ENCODE measurements at regions not wholly inside any gene's neighbourhood (a gene's known extent, or its start where the extent isn't known, plus 50 kb on each side); places are given as distances from the start of the nearest gene placed in this dataset.
A peak's percentile ranks its signal among the peaks of the same experiment; 100 is the strongest.

GRCh38 chr2:3944071-3944470 is 240.7 kb downstream of the DCDC2C start:
- intact Hi-C loops (cut with DNase I, micrococcal nuclease), result no loop called here
- ATAC-seq (no peak), DNase-seq (no peak)
- TF ChIP-seq, protein P1, sequence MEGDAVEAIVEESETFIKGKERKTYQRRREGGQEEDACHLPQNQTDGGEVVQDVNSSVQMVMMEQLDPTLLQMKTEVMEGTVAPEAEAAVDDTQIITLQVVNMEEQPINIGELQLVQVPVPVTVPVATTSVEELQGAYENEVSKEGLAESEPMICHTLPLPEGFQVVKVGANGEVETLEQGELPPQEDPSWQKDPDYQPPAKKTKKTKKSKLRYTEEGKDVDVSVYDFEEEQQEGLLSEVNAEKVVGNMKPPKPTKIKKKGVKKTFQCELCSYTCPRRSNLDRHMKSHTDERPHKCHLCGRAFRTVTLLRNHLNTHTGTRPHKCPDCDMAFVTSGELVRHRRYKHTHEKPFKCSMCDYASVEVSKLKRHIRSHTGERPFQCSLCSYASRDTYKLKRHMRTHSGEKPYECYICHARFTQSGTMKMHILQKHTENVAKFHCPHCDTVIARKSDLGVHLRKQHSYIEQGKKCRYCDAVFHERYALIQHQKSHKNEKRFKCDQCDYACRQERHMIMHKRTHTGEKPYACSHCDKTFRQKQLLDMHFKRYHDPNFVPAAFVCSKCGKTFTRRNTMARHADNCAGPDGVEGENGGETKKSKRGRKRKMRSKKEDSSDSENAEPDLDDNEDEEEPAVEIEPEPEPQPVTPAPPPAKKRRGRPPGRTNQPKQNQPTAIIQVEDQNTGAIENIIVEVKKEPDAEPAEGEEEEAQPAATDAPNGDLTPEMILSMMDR (IDR thresholded peaks at IDR 0.05), result no peak
- Histone ChIP-seq H3K4me3 (no peak overlapping the region), H3K9me3 (peaks cover 49% of the 10 kb centered on the region), H3K36me3 (ENCODE audit: low read depth) (no peaks in the 10 kb centered on the region), H3K4me1 (ENCODE audit: low read depth) (no peaks in the 10 kb centered on the region)

GRCh38 chr2:3944841-3945240 is 241.5 kb downstream of the DCDC2C start:
- H3K4me1 ChIP-seq (ENCODE audit: low read depth), result no peaks in the 10 kb centered on the region
- no peak overlapping the region for H3K4me3 ChIP-seq
- intact Hi-C loops (cut with DNase I, micrococcal nuclease), result no loop called here
- peaks cover 44% of the 10 kb centered on the region for H3K9me3 ChIP-seq
- TF ChIP-seq, protein P1 (IDR thresholded peaks at IDR 0.05), result no peak
- DNase-seq (no peak), ATAC-seq (no peak)
- no peaks in the 10 kb centered on the region for H3K36me3 ChIP-seq (ENCODE audit: low read depth)

GRCh38 chr2:3948191-3948590 is 244.8 kb downstream of the DCDC2C start:
- intact Hi-C loops (cut with DNase I, micrococcal nuclease), result no loop called here
- Histone ChIP-seq H3K36me3 (ENCODE audit: low read depth) (no peaks in the 10 kb centered on the region), H3K9me3 (peaks cover 43% of the 10 kb centered on the region), H3K4me1 (ENCODE audit: low read depth) (no peaks in the 10 kb centered on the region), H3K4me3 (no peak overlapping the region)
- TF ChIP-seq, protein P1 (IDR thresholded peaks at IDR 0.05), result no peak
- no peak for DNase-seq
- no peak for ATAC-seq

GRCh38 chr2:3951131-3951954 is 248.0 kb downstream of the DCDC2C start:
- H3K4me3 ChIP-seq, result no peak overlapping the region
- ATAC-seq, result peak; percentile 15
- H3K36me3 ChIP-seq (ENCODE audit: low read depth), result no peaks in the 10 kb centered on the region
- intact Hi-C loops (cut with DNase I, micrococcal nuclease), result no loop called here
- no peak for DNase-seq
- TF ChIP-seq, protein P1 (IDR thresholded peaks at IDR 0.05), result no peak
- no peaks in the 10 kb centered on the region for H3K4me1 ChIP-seq (ENCODE audit: low read depth)
- H3K9me3 ChIP-seq, result peaks cover 33% of the 10 kb centered on the region

DNA sequence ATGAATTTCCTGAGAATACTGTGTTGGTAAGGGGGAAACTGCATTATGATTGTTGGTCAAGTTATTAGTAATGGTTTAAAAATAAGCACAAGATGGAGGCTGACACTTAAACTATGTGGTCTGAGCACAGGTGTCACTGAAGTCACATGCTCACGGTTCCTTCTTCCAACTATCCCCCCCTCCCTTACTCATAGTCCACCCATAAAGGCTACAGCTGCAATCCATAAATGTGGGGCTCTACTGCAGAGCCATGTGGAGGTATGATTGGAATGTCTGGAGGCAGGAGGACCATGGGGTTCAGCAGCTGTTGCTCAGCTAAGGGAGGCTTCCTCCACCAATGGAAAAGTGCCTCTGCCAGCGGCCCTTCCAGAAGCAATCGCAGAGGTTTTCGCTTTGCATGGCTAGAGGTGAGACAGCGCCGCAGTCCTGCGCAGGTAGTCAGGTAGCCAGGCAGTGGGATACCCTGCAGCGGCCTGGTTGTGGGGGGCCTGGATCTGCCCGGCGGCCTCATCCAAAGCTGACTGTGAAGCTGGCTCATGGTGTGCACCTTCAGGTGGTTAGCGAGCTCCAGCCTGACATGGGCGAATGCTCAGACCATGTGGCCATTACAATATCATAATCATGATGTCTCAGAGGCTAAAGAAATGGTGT is 249.6 kb downstream of the DCDC2C start:
- no peak for ATAC-seq
- TF ChIP-seq, protein P1 (IDR thresholded peaks at IDR 0.05), result no peak
- intact Hi-C loops (cut with DNase I, micrococcal nuclease), result no loop called here

More for the DNA sequence above, 249.6 kb downstream of the DCDC2C start:
- DNase-seq, result no peak
- H3K9me3 ChIP-seq, result peaks cover 26% of the 10 kb centered on the region
- no peaks in the 10 kb centered on the region for H3K36me3 ChIP-seq (ENCODE audit: low read depth)
- H3K4me3 ChIP-seq, result no peak overlapping the region
- no peaks in the 10 kb centered on the region for H3K4me1 ChIP-seq (ENCODE audit: low read depth)
